ENCODE measurements at regions not wholly inside any gene's neighbourhood (a gene's known extent, or its start where the extent isn't known, plus 50 kb on each side); places are given as distances from the start of the nearest gene placed in this dataset.

- Histone ChIP-seq H3K36me3 (ENCODE audit: control insufficient read depth, insufficient read depth, low read length) (no peaks in the 10 kb centered on the region), H3K9ac (ENCODE audit: insufficient read depth in 1 of 2, low read depth in 2 of 2, low read length in 2 of 2) (no peak overlapping the region), H2AFZ (ENCODE audit: low read depth, low read length) (no peak overlapping the region), H3K79me2 (ENCODE audit: control insufficient read depth, insufficient read depth, low read length) (no peaks in the 10 kb centered on the region), H3K9me1 (ENCODE audit: control insufficient read depth, insufficient read depth, low read length) (no peaks in the 10 kb centered on the region), H3K4me3 (no peak overlapping the region), H3K9me3 (replicated peaks; ENCODE audit: control insufficient read depth, insufficient read depth, low read depth, low read length) (no peaks in the 10 kb centered on the region), H3K27ac (ENCODE audit: extremely low read depth, low read depth, low read length) (no peak overlapping the region), H3K4me1 (replicated peaks in 1 of 2; ENCODE audit: control insufficient read depth in 2 of 2, insufficient read depth in 2 of 2, low read length in 2 of 2) (no peaks in the 10 kb centered on the region), H3K27me3 (ENCODE audit: control insufficient read depth in 2 of 2, insufficient read depth in 2 of 2, low read length in 2 of 2) (no peaks in the 10 kb centered on the region), H4K20me1 (replicated peaks; ENCODE audit: control insufficient read depth, insufficient read depth, low read length) (no peaks in the 10 kb centered on the region), H3K4me2 (ENCODE audit: insufficient read depth, low read length) (no peak overlapping the region)
- in situ Hi-C loops (cut with MboI) (no loop called here), intact Hi-C loops (cut with micrococcal nuclease) (no loop called here)
- BruUV-seq (replicated peaks) = no TSS peak
- DNase-seq (ENCODE audit: extremely low read depth in 1 of 4, low spot score in 3 of 4) = no peak
- ATAC-seq = no peak
- CTCF ChIA-PET (ENCODE audit: low intra/inter-chr PET ratio) = no interaction called here
- FAIRE-seq = no peak
- POLR2A ChIA-PET = no interaction called here
- TF ChIP-seq TRIM28 (IDR thresholded peaks at IDR 0.05) = no peak
- no peak for TF ChIP-seq ATF6 (CRISPR knock-in tag; IDR thresholded peaks at IDR 0.05)
- no peak for TF ChIP-seq ZNF407 (IDR thresholded peaks at IDR 0.05; ENCODE audit: low read depth)
- TF ChIP-seq ZNF280B (CRISPR knock-in tag; IDR thresholded peaks at IDR 0.05) = no peak
- no peak for TF ChIP-seq ETV6 (IDR thresholded peaks at IDR 0.05; ENCODE audit: borderline replicate concordance in 1 of 2, low read depth in 2 of 2, low read length in 1 of 2)
- no peak for TF ChIP-seq ETV6 (CRISPR knock-in tag; IDR thresholded peaks at IDR 0.05; ENCODE audit: borderline replicate concordance)
- no peak for TF ChIP-seq MAZ (CRISPR knock-in tag; conservative IDR thresholded peaks at IDR 0.05 in 1 of 2, IDR thresholded peaks at IDR 0.05 in 1 of 2)
- TF ChIP-seq ZNF134 (CRISPR knock-in tag; conservative IDR thresholded peaks at IDR 0.05) = no peak
- no peak for TF ChIP-seq EWSR1 (IDR thresholded peaks at IDR 0.05; ENCODE audit: borderline replicate concordance, low read depth, partially characterized antibody)
- TF ChIP-seq DPF2 (IDR thresholded peaks at IDR 0.05) = no peak
These were observed 126.8 kb upstream of the FBXL7 start for GRCh38 chr5:15373151-15373550.

All from K562 (cell line).